Brain microvascular endothelial cell (primary cell): ENCODE measurements at regions not wholly inside any gene's neighbourhood (a gene's known extent, or its start where the extent isn't known, plus 50 kb on each side); places are given as distances from the start of the nearest gene placed in this dataset.
"Not testable (repeated sequence)": the region's sequence is repeated elsewhere in the genome, so short reads cannot be mapped to it uniquely, and the experiment has no call there.

ENCODE experiments used
- DNase-seq: peaks from one replicate; pipeline ENCODE4 v3.0.0-alpha.2; 2020
- H3K27ac ChIP-seq: fragments of 250-450 bp; sonication (Bioruptor Pico); 2 replicates; pipeline ENCODE4 v1.5.1; 2020; ENCODE audit warnings: mild to moderate bottlenecking, moderate library complexity
- H3K27me3 ChIP-seq: fragments of 250-450 bp; sonication (Bioruptor Pico); replicated peaks from 2 replicates; pipeline ENCODE4 v1.5.1; 2020; ENCODE audit warnings: mild to moderate bottlenecking
- H3K36me3 ChIP-seq: fragments of 250-450 bp; sonication (Bioruptor Pico); replicated peaks from 2 replicates; pipeline ENCODE4 v1.5.1; 2020; ENCODE audit warnings: mild to moderate bottlenecking
- H3K4me3 ChIP-seq: 2 replicates; pipeline ENCODE4 v1.5.1; 2011; ENCODE audit warnings: low read depth, mild to moderate bottlenecking, control low read depth, low read length, moderate library complexity
- in situ Hi-C: cut with HindIII; loops from 2 replicates; pipeline ENCODE4 v1.10.0; 2017; ENCODE audit warnings: low sequenced_read_pairs, low pct_ligation_motif_present
- TF ChIP-seq, protein P1 (sequence below): IDR thresholded peaks from 2 replicates; pipeline ENCODE4 v1.5.1; 2011; ENCODE audit warnings: low read depth, mild to moderate bottlenecking, moderate library complexity, low read length, control low read depth, inconsistent platforms; ENCODE audit errors: missing control alignments

DNA sequence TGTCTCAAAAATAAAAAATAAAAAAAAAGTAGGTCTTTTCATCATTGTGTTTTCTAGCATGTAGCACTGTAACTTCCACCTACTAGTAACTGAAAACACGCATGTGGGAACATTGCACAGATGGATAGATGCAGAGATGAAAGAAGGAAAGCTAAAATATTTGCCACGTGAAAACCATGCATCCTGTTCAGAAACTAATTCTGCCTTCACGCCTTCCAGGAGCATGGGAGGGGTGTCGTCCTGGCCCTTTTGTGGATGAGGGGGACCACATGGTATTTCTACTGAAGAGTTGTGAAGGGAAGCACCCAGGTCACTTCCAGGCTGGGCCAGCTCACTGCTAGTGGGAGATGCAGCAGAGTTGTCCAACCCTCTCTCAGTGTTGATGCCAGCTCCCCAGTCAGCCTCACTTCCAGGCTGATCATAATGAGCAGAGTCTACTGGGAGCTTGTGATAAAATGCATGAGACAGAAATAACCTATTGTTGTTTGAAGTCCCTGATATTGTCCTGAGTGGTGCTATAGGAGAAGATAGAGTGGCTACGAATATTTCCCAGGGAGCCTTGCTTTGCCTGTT, 287.1 kb upstream of the CELF2 start:
- Histone ChIP-seq H3K27me3 (no peaks in the 10 kb centered on the region), H3K27ac (no peak overlapping the region), H3K36me3 (no peaks in the 10 kb centered on the region), H3K4me3 (no peak overlapping the region)
- DNase-seq, result no peak
- in situ Hi-C loops, result no loop called here
- TF ChIP-seq, protein P1, sequence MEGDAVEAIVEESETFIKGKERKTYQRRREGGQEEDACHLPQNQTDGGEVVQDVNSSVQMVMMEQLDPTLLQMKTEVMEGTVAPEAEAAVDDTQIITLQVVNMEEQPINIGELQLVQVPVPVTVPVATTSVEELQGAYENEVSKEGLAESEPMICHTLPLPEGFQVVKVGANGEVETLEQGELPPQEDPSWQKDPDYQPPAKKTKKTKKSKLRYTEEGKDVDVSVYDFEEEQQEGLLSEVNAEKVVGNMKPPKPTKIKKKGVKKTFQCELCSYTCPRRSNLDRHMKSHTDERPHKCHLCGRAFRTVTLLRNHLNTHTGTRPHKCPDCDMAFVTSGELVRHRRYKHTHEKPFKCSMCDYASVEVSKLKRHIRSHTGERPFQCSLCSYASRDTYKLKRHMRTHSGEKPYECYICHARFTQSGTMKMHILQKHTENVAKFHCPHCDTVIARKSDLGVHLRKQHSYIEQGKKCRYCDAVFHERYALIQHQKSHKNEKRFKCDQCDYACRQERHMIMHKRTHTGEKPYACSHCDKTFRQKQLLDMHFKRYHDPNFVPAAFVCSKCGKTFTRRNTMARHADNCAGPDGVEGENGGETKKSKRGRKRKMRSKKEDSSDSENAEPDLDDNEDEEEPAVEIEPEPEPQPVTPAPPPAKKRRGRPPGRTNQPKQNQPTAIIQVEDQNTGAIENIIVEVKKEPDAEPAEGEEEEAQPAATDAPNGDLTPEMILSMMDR, result no peak

DNA sequence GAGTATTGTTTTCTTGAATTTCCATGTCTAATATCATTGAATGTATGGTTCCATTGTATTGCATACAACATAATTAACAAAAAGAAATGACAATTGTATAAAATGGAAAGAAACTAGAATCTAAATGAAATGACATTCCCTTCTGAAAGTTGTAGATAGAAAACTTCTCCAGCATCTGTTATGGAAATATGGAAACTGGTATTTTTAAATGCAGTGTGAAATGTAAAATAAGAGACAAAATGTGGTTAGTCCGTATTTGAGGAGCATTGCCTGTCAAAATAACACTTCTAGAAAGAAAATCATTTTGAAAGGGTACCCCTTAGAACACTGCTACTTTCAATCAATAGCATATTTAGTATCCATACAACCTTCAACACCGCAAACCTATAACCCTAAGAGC, 286.3 kb upstream of the CELF2 start:
- in situ Hi-C loops, result no loop called here
- DNase-seq, result no peak
- no peaks in the 10 kb centered on the region for H3K36me3 ChIP-seq
- no peak overlapping the region for H3K27ac ChIP-seq
- H3K27me3 ChIP-seq, result no peaks in the 10 kb centered on the region
- TF ChIP-seq, protein P1, result no peak
- H3K4me3 ChIP-seq, result no peak overlapping the region

DNA sequence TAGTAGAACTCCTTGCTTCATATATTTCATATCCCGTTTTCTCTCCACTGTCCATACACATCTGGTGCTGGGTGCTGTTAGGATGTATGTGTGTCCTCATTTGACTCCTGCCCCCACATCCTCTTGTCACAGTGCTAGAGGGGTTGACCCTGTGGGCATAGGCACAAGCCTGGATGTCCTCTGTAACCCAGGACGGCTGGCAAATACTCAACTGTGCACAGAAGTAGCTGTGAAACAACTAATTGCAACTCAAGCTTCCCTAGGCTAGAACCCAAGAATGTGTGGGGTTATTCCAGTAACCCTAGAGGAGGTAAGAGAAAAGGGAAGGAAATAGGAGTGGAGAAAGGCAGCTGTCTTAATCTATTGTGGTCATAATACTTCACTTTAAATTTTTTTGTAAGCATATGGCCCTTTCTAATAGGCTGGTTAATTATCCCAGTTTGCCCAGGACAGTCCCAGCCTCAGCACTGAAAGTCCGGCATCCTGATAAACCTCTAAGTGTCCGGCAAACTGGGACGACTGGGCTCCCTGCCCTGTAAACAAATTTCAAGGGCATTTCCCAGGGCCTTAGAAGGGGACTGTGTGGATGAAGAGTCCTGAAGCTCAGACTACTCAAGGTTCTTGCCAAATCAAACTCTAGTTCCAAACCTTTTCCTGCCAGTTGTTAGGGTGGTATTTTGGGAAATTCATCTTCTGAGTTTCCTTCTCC, 283.2 kb upstream of the CELF2 start:
- TF ChIP-seq, protein P1, result no peak
- H3K4me3 ChIP-seq, result no peak overlapping the region
- in situ Hi-C loops, result no loop called here
- no peak for DNase-seq
- no peaks in the 10 kb centered on the region for H3K27me3 ChIP-seq
- H3K36me3 ChIP-seq, result no peaks in the 10 kb centered on the region
- H3K27ac ChIP-seq, result no peak overlapping the region

DNA sequence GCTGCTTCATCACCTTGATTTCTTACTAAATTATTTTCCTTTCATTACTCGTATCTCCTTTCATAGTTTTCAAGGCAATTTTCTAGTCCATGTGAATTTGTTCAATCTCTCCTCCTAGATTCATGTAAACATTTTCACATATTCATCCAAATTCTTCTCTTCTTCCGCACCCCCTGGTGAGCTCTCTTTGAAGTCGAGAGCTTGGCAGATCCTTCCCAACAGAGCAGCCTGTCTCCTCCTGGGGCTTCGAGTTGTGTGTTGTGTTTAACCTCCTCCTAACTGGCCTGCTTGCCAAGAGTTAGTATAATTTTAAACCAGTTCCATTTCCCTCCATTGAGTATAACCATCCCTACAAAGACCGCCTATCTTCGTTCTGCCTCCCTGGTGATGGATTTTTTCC, 272.4 kb upstream of the CELF2 start:
- Histone ChIP-seq H3K27me3 (no peaks in the 10 kb centered on the region), H3K27ac (no peak overlapping the region), H3K36me3 (no peaks in the 10 kb centered on the region), H3K4me3 (no peak overlapping the region)
- in situ Hi-C loops, result no loop called here
- TF ChIP-seq, protein P1, result no peak
- no peak for DNase-seq

DNA sequence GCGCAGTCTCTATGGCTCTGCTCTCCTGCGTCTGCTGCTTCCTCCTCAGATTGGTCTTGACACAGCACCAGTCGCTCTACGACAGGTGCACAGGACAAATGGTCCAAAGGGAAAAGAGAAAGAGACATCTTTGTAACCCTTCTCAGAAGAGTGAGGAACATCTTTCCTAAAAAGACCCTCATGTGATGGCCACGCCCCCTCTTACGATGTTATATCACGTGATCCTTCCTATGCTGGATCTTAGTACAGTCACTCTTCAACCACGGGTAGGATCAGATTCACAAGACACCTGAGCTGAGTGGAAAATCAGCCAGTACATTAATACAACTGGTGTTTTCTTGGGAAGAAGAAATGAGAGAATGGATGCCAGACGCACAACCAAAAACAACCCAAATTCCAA, 262.2 kb upstream of the CELF2 start:
- H3K27me3 ChIP-seq, result no peaks in the 10 kb centered on the region
- DNase-seq, result no peak
- H3K27ac ChIP-seq, result no peak overlapping the region
- H3K36me3 ChIP-seq, result no peaks in the 10 kb centered on the region
- in situ Hi-C loops, result no loop called here
- H3K4me3 ChIP-seq, result no peak overlapping the region
- TF ChIP-seq, protein P1, result no peak

DNA sequence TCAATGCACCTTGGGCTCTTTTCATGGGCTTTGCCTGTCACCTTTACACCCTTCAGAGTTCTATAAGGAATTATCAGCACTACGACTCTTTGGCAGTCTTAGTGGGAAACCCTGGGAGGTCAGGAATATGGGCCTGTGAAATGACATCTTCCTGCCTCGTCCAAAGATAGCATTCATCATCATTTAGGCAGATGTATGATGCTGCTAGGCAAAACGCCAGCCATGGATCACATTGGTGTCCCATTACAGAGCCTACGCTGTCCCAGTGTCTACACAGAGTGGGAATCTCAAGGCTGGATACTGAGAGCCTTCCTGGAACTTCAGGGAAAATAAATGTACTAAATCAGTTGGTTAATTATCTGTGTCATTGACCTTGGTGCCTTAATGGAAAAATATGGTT, 259.4 kb upstream of the CELF2 start:
- in situ Hi-C loops, result no loop called here
- H3K27me3 ChIP-seq, result no peaks in the 10 kb centered on the region
- TF ChIP-seq, protein P1, result no peak
- H3K36me3 ChIP-seq, result no peaks in the 10 kb centered on the region
- DNase-seq, result peak; percentile 56
- H3K27ac ChIP-seq, result no peak overlapping the region
- H3K4me3 ChIP-seq, result no peak overlapping the region

DNA sequence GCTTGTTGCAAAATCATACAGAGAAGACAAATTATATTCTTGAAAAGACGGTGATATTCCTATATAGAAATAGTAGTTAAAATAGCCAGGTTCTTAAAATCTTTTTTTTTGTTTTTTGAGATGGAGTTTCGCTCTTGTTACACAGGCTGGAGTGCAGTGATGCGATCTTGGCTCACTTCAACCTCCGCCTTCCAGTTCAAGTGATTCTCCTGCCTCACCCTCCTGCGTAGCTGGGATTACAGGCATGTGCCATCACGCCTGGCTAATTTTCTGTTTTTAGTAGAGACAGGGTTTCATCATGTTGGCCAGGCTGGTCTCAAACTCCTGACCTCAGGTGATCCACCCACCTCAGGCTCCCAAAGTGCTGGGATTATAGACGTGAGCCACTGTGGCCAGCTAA, 257.9 kb upstream of the CELF2 start:
- DNase-seq, H3K27me3 ChIP-seq, H3K27ac ChIP-seq, in situ Hi-C loops, H3K36me3 ChIP-seq, H3K4me3 ChIP-seq: not testable (repeated sequence)
